GM18867 (cell line): ENCODE measurements at regions not wholly inside any gene's neighbourhood (a gene's known extent, or its start where the extent isn't known, plus 50 kb on each side); places are given as distances from the start of the nearest gene placed in this dataset.

Source experiments
- ATAC-seq: cut with Tn5 transposase; IDR thresholded peaks from one replicate; pipeline ENCODE4 v1.9.1; 2021; ENCODE audit warnings: mild to moderate bottlenecking, moderate library complexity; ENCODE audit not compliant: unreplicated experiment

- ATAC-seq, result no peak
Measured at GRCh38 chr4:27703771-27704170, 843.1 kb downstream of the STIM2 start.

GRCh38 chr4:27711041-27711440 is 850.4 kb downstream of the STIM2 start:
- ATAC-seq, result no peak

- ATAC-seq, result no peak
Measured at GRCh38 chr4:27714073-27714472, 853.4 kb downstream of the STIM2 start.

- ATAC-seq, result no peak
Measured at GRCh38 chr4:27716693-27717430, 856.2 kb downstream of the STIM2 start.

- no peak for ATAC-seq
Measured at GRCh38 chr4:27717431-27717755, 856.8 kb downstream of the STIM2 start.

- ATAC-seq, result peak; percentile 84
Measured at GRCh38 chr4:27720010-27720766, 859.5 kb downstream of the STIM2 start.

GRCh38 chr4:27721193-27721592 is 860.6 kb downstream of the STIM2 start:
- ATAC-seq, result no peak

GRCh38 chr4:27728892-27729291 is 868.3 kb downstream of the STIM2 start:
- ATAC-seq, result peak; percentile 80

- no peak for ATAC-seq
Measured at GRCh38 chr4:27742816-27743215, 882.2 kb downstream of the STIM2 start.

GRCh38 chr4:27759611-27760575 is 899.3 kb downstream of the STIM2 start:
- no peak for ATAC-seq

GRCh38 chr4:27763830-27764525 is 903.3 kb downstream of the STIM2 start:
- no peak for ATAC-seq

- ATAC-seq, result peak; percentile 84
Measured at GRCh38 chr4:27764526-27764837, 903.8 kb downstream of the STIM2 start.

GRCh38 chr4:27770895-27771294 is 910.3 kb downstream of the STIM2 start:
- no peak for ATAC-seq

- ATAC-seq, result no peak
Measured at GRCh38 chr4:27775156-27775555, 914.5 kb downstream of the STIM2 start.

GRCh38 chr4:27779827-27780226 is 919.2 kb downstream of the STIM2 start:
- no peak for ATAC-seq

- ATAC-seq, result no peak
Measured at GRCh38 chr4:27787195-27787594, 926.6 kb downstream of the STIM2 start.

- no peak for ATAC-seq
Measured at GRCh38 chr4:27789773-27790172, 929.1 kb downstream of the STIM2 start.

- ATAC-seq, result no peak
Measured at GRCh38 chr4:27790911-27791310, 930.3 kb downstream of the STIM2 start.

GRCh38 chr4:27791640-27792039 is 931.0 kb downstream of the STIM2 start:
- ATAC-seq, result no peak

GRCh38 chr4:27807207-27807606 is 946.6 kb downstream of the STIM2 start:
- no peak for ATAC-seq

GRCh38 chr4:27811948-27812347 is 951.3 kb downstream of the STIM2 start:
- no peak for ATAC-seq
